Upper lobe of right lung (tissue), 1 donor: ENCODE measurements at regions not wholly inside any gene's neighbourhood (a gene's known extent, or its start where the extent isn't known, plus 50 kb on each side); places are given as distances from the start of the nearest gene placed in this dataset.

ENCODE experiments used
- ATAC-seq: fragments of 200-7000 bp; cut with Tn5 transposase; one replicate; pipeline ENCODE4 v1.9.1; 2020; ENCODE audit warnings: mild to moderate bottlenecking, moderate library complexity
- DNase-seq: peaks from one replicate; pipeline ENCODE4 v3.0.0-alpha.2; 2020
- H3K27ac ChIP-seq: fragments of 200-600 bp; one replicate; pipeline ENCODE4 v1.8.0; 2022
- H3K27me3 ChIP-seq: fragments of 200-600 bp; one replicate; pipeline ENCODE4 v1.8.0; 2022; ENCODE audit warnings: mild to moderate bottlenecking
- H3K36me3 ChIP-seq: fragments of 200-600 bp; one replicate; pipeline ENCODE4 v1.8.0; 2022
- H3K4me1 ChIP-seq: fragments of 200-600 bp; one replicate; pipeline ENCODE4 v1.8.0; 2022
- H3K4me3 ChIP-seq: fragments of 200-600 bp; one replicate; pipeline ENCODE4 v1.8.0; 2022; ENCODE audit warnings: mild to moderate bottlenecking
- H3K9me3 ChIP-seq: fragments of 200-600 bp; one replicate; pipeline ENCODE4 v1.8.0; 2022
- intact Hi-C: fragments of 100-400 bp; cut with DNase I; formaldehyde crosslinking; loops from one replicate; pipeline ENCODE4 v1.11.0; 2022
- TF ChIP-seq, protein P1 (sequence below): fragments of 200-600 bp; IDR thresholded peaks from one replicate; pipeline ENCODE4 v1.8.0; 2022; ENCODE audit warnings: antibody characterized with exemption
- donor health status: DM: no; HTN: yes; CAD: no; lungs with severe emphysema.

DNA sequence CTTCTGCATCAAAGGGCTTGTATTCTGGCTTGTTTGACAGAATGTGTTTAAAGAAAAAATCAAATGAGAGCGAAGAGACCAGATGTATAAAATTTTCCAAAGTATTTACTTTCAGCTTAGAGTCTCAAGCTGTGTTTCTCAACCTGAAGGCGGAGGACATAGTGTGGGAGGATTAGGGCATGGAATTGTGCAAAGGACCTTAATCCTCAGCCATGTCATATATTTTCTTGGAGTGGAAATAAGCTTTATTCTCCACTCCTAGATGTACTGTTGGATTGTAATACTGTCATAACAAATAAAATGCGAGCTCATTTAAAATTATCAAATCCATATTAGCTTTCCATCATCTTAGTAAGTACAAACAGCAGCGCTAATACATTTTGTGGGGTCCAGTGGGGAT is 154.0 kb downstream of the PAH start:
- intact Hi-C loops, result no loop called here
- TF ChIP-seq, protein P1, sequence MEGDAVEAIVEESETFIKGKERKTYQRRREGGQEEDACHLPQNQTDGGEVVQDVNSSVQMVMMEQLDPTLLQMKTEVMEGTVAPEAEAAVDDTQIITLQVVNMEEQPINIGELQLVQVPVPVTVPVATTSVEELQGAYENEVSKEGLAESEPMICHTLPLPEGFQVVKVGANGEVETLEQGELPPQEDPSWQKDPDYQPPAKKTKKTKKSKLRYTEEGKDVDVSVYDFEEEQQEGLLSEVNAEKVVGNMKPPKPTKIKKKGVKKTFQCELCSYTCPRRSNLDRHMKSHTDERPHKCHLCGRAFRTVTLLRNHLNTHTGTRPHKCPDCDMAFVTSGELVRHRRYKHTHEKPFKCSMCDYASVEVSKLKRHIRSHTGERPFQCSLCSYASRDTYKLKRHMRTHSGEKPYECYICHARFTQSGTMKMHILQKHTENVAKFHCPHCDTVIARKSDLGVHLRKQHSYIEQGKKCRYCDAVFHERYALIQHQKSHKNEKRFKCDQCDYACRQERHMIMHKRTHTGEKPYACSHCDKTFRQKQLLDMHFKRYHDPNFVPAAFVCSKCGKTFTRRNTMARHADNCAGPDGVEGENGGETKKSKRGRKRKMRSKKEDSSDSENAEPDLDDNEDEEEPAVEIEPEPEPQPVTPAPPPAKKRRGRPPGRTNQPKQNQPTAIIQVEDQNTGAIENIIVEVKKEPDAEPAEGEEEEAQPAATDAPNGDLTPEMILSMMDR, result no peak
- no peak for DNase-seq
- H3K27ac ChIP-seq, result no peak overlapping the region
- no peaks in the 10 kb centered on the region for H3K9me3 ChIP-seq
- no peaks in the 10 kb centered on the region for H3K4me1 ChIP-seq
- no peak for ATAC-seq
- H3K27me3 ChIP-seq, result no peaks in the 10 kb centered on the region
- H3K4me3 ChIP-seq, result no peak overlapping the region
- no peaks in the 10 kb centered on the region for H3K36me3 ChIP-seq

DNA sequence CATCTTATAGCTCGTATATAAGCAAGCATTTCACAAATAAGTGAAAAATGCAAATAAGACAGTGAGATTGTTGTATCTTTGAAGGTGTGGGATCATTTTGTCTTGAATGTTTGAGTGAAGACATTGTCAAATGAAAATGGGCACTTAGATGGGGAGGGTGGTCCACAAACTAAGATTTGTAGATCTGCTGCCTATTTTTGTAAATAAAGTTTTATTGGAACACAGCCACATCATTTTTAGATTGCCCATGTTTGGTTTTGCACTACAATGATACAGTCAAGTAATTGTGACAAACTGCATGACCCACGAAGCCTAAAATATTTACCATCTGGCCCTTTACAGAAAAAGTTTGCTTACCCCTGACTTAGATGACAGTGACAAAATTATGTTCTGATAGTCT is 156.7 kb downstream of the PAH start:
- H3K36me3 ChIP-seq, result no peaks in the 10 kb centered on the region
- H3K27me3 ChIP-seq, result no peaks in the 10 kb centered on the region
- H3K9me3 ChIP-seq, result no peaks in the 10 kb centered on the region
- H3K27ac ChIP-seq, result no peak overlapping the region
- intact Hi-C loops, result no loop called here
- no peak for DNase-seq
- no peak overlapping the region for H3K4me3 ChIP-seq
- TF ChIP-seq, protein P1, result no peak
- no peak for ATAC-seq
- no peaks in the 10 kb centered on the region for H3K4me1 ChIP-seq

DNA sequence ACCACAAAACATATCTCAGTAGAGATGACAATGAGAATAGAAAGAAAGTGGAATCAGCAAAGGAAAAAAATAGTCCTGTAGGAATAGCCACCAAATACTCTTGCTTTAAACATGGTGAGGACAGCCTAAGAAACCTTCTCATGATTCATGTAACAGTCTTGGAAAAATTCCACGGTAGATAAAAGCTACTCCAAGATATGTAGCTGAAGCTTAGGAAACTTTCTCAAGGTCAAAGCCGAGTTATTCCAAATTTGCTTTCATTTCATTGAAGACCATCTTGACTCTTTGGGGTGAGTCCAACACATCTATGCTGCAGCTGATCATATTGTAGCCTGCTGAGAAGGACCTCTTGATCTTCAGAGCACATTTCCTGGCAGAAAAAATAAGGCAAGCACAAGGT is 157.6 kb downstream of the PAH start:
- DNase-seq (no peak), ATAC-seq (no peak)
- Histone ChIP-seq H3K27me3 (no peaks in the 10 kb centered on the region), H3K9me3 (no peaks in the 10 kb centered on the region), H3K4me3 (no peak overlapping the region), H3K36me3 (no peaks in the 10 kb centered on the region), H3K4me1 (no peaks in the 10 kb centered on the region), H3K27ac (no peak overlapping the region)
- intact Hi-C loops, result no loop called here
- TF ChIP-seq, protein P1, result no peak

DNA sequence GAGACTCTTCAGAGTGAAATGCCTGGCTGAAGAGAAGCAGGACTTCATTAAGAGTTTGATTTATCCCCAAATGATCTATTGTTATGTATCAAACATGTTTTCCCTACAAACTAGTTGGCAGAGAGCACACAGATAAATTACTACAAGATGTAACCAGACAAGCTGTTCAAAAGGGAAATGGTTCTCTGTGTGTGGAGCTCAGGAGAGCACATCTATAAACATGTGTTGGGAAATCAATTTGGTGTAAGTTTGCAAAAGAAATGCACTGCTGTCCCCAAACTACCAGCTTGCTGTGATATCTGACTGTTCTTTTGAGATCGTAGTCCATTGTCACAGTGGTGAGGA is 159.2 kb downstream of the PAH start:
- Histone ChIP-seq H3K27me3 (no peaks in the 10 kb centered on the region), H3K36me3 (no peaks in the 10 kb centered on the region), H3K27ac (no peak overlapping the region), H3K4me1 (no peaks in the 10 kb centered on the region), H3K4me3 (no peak overlapping the region), H3K9me3 (no peaks in the 10 kb centered on the region)
- DNase-seq, result no peak
- TF ChIP-seq, protein P1, result no peak
- no peak for ATAC-seq
- intact Hi-C loops, result no loop called here

DNA sequence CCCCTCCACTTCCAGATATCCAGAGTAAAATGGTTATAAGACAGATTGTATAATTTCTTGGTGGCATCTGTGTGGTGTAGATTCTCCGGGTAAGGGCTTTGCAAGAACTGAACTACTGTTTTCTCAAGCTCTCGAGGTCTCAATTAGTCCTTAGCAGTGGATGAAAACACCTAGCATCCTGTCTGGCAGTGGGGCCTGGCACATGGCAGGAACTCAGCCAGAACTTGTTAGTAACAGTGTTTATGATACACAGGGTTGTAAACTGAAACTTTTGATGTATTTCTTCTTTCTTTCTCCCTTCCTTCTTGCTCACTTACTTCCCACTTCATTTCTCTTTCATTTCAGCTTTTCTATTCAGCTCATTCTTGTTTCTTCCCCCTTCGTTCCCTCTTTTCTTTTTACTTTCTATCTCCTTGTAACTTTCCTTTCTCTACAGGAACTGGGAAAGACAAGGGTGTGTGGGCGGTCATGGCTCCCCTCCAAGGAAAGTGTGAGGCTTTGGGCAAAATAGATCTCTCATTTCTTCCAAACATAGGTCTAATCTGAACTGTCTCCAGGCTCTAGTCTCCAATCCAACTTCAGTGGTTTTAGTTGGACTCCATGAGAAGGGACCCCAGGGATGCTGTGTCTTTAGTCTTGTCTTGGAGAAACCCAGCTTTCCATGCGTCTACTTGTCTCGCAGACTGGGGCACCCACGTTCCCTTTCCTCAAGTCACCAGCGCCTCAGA is 159.7 kb downstream of the PAH start:
- intact Hi-C loops, result no loop called here
- no peak for ATAC-seq
- H3K27me3 ChIP-seq, result no peaks in the 10 kb centered on the region

More for the DNA sequence above, 159.7 kb downstream of the PAH start:
- no peak for DNase-seq
- Histone ChIP-seq H3K4me3 (no peak overlapping the region), H3K27ac (no peak overlapping the region), H3K36me3 (no peaks in the 10 kb centered on the region), H3K4me1 (no peaks in the 10 kb centered on the region), H3K9me3 (no peaks in the 10 kb centered on the region)
- TF ChIP-seq, protein P1, result no peak
